ENCODE measurements at regions not wholly inside any gene's neighbourhood (a gene's known extent, or its start where the extent isn't known, plus 50 kb on each side); places are given as distances from the start of the nearest gene placed in this dataset.

DNA sequence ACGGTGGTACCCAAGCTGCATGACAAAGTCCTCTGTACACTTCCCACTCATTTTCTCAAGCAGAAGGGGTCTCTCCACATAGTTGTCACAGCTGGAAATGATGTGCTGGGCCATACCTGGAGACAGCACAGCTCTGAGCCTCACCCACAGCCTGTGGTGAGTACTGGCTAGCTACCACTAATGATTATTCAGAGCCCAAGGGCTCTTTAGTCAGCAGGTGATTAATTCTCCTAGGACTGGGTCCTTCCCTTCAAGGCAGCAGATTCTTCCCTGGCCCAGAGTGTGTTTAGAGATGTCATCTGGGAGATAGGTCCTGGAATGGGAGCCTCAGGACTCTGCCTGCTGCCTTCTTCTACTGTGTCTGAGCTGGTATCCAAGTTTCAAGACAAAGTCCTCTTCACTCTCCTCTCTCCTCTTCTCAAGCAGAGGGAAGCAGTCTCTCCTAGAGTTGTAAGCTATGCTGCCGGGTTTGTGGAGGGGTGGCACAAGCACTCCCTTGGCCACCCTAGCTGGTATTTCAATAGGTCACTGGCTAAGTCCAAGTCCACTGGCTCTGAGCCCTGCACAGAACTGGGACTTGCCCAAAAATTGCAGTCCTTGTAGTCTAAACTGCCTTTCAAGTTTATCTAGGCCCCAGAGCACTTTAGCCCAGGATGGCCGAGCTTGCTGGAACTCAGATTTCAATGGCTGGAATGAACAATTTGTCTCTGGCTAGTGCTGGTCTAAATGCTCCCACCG lies 49.8 kb upstream of the VGLL2 start:
- TF ChIP-seq ZNF426 (tag by site-specific recombination; IDR thresholded peaks at IDR 0.05) (no peak), TCF7L2 (IDR thresholded peaks at IDR 0.05; ENCODE audit: borderline replicate concordance, low read depth, low read length) (no peak), PRDM1 (tag by site-specific recombination; IDR thresholded peaks at IDR 0.05) (no peak), CTCF (tag by site-specific recombination; IDR thresholded peaks at IDR 0.05) (no peak), GLIS2 (tag by site-specific recombination; IDR thresholded peaks at IDR 0.05) (no peak), ZBTB49 (tag by site-specific recombination; IDR thresholded peaks at IDR 0.05; ENCODE audit: low read depth) (no peak), ZNF23 (tag by site-specific recombination; IDR thresholded peaks at IDR 0.05; ENCODE audit: borderline replicate concordance) (no peak), ZFP41 (tag by site-specific recombination; IDR thresholded peaks at IDR 0.05; ENCODE audit: borderline replicate concordance) (no peak), MEIS1 (CRISPR knock-in tag; IDR thresholded peaks at IDR 0.05; ENCODE audit: borderline replicate concordance) (no peak), RBAK (tag by site-specific recombination; IDR thresholded peaks at IDR 0.05) (no peak), ZNF335 (tag by site-specific recombination; conservative IDR thresholded peaks at IDR 0.05) (no peak), ZNF701 (tag by site-specific recombination; IDR thresholded peaks at IDR 0.05) (no peak)
- TF ChIP-seq, protein P1, sequence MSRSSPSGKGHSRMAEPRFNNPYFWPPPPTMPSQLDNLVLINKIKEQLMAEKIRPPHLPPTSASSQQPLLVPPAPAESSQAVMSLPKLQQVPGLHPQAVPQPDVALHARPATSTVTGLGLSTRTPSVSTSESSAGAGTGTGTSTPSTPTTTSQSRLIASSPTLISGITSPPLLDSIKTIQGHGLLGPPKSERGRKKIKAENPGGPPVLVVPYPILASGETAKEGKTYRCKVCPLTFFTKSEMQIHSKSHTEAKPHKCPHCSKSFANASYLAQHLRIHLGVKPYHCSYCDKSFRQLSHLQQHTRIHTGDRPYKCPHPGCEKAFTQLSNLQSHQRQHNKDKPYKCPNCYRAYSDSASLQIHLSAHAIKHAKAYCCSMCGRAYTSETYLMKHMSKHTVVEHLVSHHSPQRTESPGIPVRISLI (tag by site-specific recombination; IDR thresholded peaks at IDR 0.05) = no peak
